Thoracic aorta (tissue), 2 donors: ENCODE measurements at regions not wholly inside any gene's neighbourhood (a gene's known extent, or its start where the extent isn't known, plus 50 kb on each side); places are given as distances from the start of the nearest gene placed in this dataset.

Experiments
- ATAC-seq: fragments of 150-250 bp; one replicate; pipeline ENCODE4 v1.8.0; 2017; ENCODE audit warnings: low read depth; ENCODE audit not compliant: insufficient number of reproducible peaks, low FRiP score
- DNase-seq: peaks from one replicate; pipeline ENCODE4 v3.0.0-alpha.2; 2020; ENCODE audit warnings: low spot score
- H3K27ac ChIP-seq, 2 donors: fragments of 200-600 bp; sonication (generic); 1 replicate in 1 of 2; 2 replicates in 1 of 2; pipeline ENCODE4 v1.5.1; 2016; ENCODE audit warnings: mild to moderate bottlenecking in 2 of 2, moderate library complexity in 2 of 2
- H3K27me3 ChIP-seq: fragments of 200-600 bp; sonication (generic); replicated peaks from 2 replicates; pipeline ENCODE4 v1.6.0; 2016; ENCODE audit warnings: mild to moderate bottlenecking; ENCODE audit not compliant: insufficient read depth
- H3K36me3 ChIP-seq: fragments of 200-600 bp; sonication (generic); one replicate; pipeline ENCODE4 v1.5.1; 2016
- H3K4me1 ChIP-seq, 2 donors: fragments of 200-600 bp; sonication (generic); 1 replicate in 1 of 2; 2 replicates in 1 of 2; pipeline versions ENCODE4 v1.5.1 to v1.6.0; 2016; ENCODE audit warnings: low read depth in 2 of 2, mild to moderate bottlenecking in 1 of 2; ENCODE audit not compliant: control insufficient read depth in 1 of 2
- H3K4me3 ChIP-seq: fragments of 200-600 bp; sonication (generic); 2 replicates; pipeline ENCODE4 v1.5.1; 2016; ENCODE audit warnings: mild to moderate bottlenecking
- H3K9me3 ChIP-seq: fragments of 200-600 bp; sonication (generic); 2 replicates; pipeline ENCODE4 v1.5.1; 2016
- TF ChIP-seq, protein P1 (sequence below): fragments of 200-600 bp; sonication (generic); IDR thresholded peaks from one replicate; pipeline ENCODE4 v1.5.1; 2019; ENCODE audit warnings: antibody characterized with exemption

DNA sequence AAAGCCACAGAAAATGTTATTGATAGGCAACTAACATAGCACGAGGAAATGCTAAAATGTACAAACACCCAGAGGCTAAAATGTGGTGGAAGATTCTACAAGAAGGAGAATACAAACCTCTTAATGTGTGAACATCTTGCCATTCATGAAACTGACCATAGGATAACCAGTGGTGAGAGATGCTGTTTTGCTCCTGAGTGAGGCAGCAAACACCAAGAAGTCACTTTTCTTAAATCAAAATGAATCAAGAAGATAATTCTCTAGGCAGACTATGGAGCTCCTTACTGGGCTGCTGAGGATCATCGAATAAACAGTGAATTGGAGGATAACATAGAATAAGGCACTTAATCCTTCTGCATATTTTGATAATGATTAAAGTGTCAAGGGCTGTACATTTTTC is 375.4 kb upstream of the SLITRK6 start:
- H3K4me3 ChIP-seq: no peak overlapping the region
- H3K4me1 ChIP-seq: no peaks in the 10 kb centered on the region
- DNase-seq (no peak), ATAC-seq (no peak)
- H3K9me3 ChIP-seq: no peaks in the 10 kb centered on the region
- no peak overlapping the region for H3K27ac ChIP-seq
- TF ChIP-seq, protein P1, sequence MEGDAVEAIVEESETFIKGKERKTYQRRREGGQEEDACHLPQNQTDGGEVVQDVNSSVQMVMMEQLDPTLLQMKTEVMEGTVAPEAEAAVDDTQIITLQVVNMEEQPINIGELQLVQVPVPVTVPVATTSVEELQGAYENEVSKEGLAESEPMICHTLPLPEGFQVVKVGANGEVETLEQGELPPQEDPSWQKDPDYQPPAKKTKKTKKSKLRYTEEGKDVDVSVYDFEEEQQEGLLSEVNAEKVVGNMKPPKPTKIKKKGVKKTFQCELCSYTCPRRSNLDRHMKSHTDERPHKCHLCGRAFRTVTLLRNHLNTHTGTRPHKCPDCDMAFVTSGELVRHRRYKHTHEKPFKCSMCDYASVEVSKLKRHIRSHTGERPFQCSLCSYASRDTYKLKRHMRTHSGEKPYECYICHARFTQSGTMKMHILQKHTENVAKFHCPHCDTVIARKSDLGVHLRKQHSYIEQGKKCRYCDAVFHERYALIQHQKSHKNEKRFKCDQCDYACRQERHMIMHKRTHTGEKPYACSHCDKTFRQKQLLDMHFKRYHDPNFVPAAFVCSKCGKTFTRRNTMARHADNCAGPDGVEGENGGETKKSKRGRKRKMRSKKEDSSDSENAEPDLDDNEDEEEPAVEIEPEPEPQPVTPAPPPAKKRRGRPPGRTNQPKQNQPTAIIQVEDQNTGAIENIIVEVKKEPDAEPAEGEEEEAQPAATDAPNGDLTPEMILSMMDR: no peak
- no peaks in the 10 kb centered on the region for H3K27me3 ChIP-seq
- H3K36me3 ChIP-seq: no peaks in the 10 kb centered on the region

GRCh38 chr13:86172961-86173360 is 373.7 kb upstream of the SLITRK6 start:
- H3K9me3 ChIP-seq: no peaks in the 10 kb centered on the region
- H3K4me1 ChIP-seq: no peaks in the 10 kb centered on the region
- no peak overlapping the region for H3K27ac ChIP-seq
- TF ChIP-seq, protein P1: no peak
- H3K4me3 ChIP-seq: no peak overlapping the region
- ATAC-seq (no peak), DNase-seq (no peak)
- no peaks in the 10 kb centered on the region for H3K36me3 ChIP-seq
- H3K27me3 ChIP-seq: no peaks in the 10 kb centered on the region

DNA sequence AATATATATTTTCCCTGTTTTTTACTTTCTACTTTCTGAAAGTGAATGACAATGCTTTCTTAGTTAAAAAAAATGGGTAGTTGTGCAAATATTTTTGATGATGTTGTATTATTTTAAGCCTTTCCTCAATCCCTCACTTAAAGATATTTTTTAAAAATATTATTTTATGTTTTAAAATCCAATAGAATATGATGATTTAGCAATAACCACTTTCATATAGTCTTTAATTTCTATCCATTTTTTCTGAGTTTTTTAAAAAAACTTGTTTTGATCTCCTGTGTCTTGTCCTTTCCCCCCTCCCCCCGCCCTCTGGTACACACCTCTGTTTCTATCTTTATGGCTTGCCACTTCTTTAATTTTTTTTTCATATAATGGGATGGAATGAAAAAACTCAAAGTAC is 362.0 kb upstream of the SLITRK6 start:
- H3K4me1 ChIP-seq: no peaks in the 10 kb centered on the region
- no peaks in the 10 kb centered on the region for H3K9me3 ChIP-seq
- TF ChIP-seq, protein P1: no peak
- no peaks in the 10 kb centered on the region for H3K27me3 ChIP-seq
- no peak overlapping the region for H3K4me3 ChIP-seq
- ATAC-seq: no peak
- DNase-seq: no peak
- H3K27ac ChIP-seq: no peak overlapping the region
- no peaks in the 10 kb centered on the region for H3K36me3 ChIP-seq

GRCh38 chr13:86155756-86156155 is 356.5 kb upstream of the SLITRK6 start:
- Histone ChIP-seq H3K27ac (no peak overlapping the region), H3K9me3 (no peaks in the 10 kb centered on the region), H3K4me1 (no peaks in the 10 kb centered on the region), H3K4me3 (no peak overlapping the region), H3K36me3 (no peaks in the 10 kb centered on the region), H3K27me3 (no peaks in the 10 kb centered on the region)
- no peak for DNase-seq
- TF ChIP-seq, protein P1: no peak
- no peak for ATAC-seq

DNA sequence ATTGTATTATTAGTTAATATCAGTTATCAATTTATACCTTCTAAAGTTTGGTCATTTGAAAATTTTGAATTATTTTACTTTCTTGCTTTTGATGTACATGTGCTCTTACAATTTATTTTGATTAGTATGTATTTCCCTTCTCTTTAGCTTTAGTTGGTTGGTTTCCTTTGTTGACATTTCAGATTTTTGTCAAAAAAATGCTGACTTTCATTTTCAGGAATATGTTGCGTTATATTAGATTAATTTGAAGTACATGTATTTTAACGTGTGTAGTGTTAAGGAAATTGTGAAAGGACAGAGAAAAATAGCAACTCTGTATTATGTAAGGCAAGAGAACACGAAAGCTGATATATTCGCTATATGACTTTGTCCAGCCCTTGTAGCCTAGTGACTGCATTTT is 342.9 kb upstream of the SLITRK6 start:
- Histone ChIP-seq H3K4me3 (no peak overlapping the region), H3K4me1 (no peaks in the 10 kb centered on the region), H3K36me3 (no peaks in the 10 kb centered on the region), H3K27me3 (no peaks in the 10 kb centered on the region), H3K9me3 (no peaks in the 10 kb centered on the region), H3K27ac (no peak overlapping the region)
- DNase-seq (no peak), ATAC-seq (no peak)
- TF ChIP-seq, protein P1: no peak
